Lower leg skin (tissue), 3 donors: ENCODE measurements at regions not wholly inside any gene's neighbourhood (a gene's known extent, or its start where the extent isn't known, plus 50 kb on each side); places are given as distances from the start of the nearest gene placed in this dataset.

Experiments used
- CTCF ChIP-seq, 3 donors: fragments of 450-650 bp; IDR thresholded peaks; one replicate each; pipeline ENCODE4 v1.5.1; 2016; ENCODE audit warnings: antibody characterized with exemption in 3 of 3, mild to moderate bottlenecking in 3 of 3, moderate library complexity in 2 of 3
- POLR2A ChIP-seq, 2 donors: fragments of 450-650 bp; IDR thresholded peaks; one replicate each; pipeline ENCODE4 v1.6.1; 2016 to 2017; ENCODE audit warnings: antibody characterized with exemption in 2 of 2, mild to moderate bottlenecking in 1 of 2, moderate library complexity in 1 of 2

- TF ChIP-seq CTCF (IDR thresholded peaks at IDR 0.05), result no peak
- no peak for TF ChIP-seq POLR2A (IDR thresholded peaks at IDR 0.05)
Observed at GRCh38 chr2:15808204-15808910, 132.0 kb upstream of the MYCN start.
